GM18861 (cell line): ENCODE measurements at regions not wholly inside any gene's neighbourhood (a gene's known extent, or its start where the extent isn't known, plus 50 kb on each side); places are given as distances from the start of the nearest gene placed in this dataset.

Experiments used
- ATAC-seq: cut with Tn5 transposase; IDR thresholded peaks from one replicate; pipeline ENCODE4 v1.9.1; 2021; ENCODE audit not compliant: unreplicated experiment

DNA sequence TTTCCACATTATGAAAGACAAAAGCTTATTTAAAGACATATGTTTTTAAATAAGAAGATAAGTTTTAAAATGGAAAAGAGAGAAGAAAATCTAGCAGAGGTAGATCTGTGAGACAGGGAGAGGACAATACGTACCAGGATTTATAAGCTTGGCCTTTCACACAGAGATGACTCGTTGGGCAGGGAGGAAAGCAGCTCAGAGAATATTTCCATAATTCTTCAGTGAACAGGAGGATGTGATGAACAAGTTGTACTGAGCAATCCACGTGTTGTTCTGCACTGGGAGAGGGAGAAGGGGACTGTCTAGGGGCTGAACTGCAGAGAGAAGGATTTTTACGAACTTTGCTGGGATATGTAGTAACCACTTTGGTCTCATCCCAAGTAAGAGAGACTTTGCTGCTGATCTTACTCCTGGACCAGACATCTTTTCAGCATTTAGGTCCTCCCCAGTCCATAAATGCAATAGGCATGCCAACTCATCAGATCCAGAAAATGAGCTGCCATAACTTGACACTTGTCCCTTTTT is 162.5 kb upstream of the SETBP1 start:
- no peak for ATAC-seq

DNA sequence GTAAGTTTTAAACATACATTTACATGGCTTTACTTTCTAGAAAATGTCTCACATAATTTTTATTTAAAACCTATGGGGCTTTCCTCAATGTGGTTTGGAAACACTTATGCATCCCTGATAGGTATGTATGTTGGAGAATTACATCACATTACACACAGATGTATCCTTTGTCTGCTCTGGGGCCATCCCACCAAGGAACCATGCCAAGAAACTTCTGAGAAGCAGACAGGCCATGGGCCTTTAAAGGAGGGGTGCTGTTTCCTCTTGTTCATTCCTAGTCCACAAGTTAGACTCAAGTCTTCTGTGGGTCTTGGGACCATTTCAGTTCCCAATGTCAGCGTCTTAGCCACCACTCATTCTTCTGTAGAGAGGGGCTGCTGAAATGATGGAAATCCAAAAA is 162.0 kb upstream of the SETBP1 start:
- ATAC-seq = no peak

GRCh38 chr18:44520981-44521667 is 159.6 kb upstream of the SETBP1 start:
- ATAC-seq = no peak

GRCh38 chr18:44521668-44522022 is 159.0 kb upstream of the SETBP1 start:
- no peak for ATAC-seq

DNA sequence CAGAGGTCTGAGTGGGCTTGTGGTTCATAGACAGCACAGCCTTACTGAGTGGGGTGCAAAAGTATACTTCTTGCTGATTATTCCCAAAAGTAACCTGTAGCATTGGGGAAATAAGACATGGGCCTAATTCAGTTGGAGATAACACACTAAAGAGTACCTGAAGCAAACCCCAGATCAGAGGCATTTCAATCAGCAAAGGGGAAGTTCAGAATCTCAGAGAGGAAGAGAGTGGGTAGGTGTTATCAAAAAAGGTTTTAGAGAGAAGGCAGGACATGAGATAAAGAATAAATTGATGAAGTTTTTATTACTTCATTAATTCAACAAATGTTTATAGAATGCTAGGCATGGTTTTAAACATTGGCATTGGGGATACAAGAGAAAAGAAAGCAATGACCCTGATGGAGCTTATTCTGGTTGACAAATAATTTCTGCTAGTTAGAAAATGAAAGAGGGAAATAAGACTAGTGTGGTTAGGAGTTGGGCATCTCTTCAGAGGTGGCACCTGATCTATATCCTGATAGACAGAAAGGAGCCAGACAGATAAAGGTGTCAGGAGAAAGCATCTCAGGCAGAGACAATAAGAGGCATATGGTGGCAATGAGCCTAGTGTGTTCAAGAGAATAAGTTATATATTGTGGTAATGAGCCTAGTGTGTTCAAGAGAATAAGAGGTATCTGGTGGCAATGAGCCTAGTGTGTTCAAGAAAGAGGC is 153.8 kb upstream of the SETBP1 start:
- no peak for ATAC-seq

GRCh38 chr18:44533071-44533470 is 147.6 kb upstream of the SETBP1 start:
- ATAC-seq = no peak

- ATAC-seq = no peak
These were observed 144.6 kb upstream of the SETBP1 start for GRCh38 chr18:44536046-44536445.

- no peak for ATAC-seq
These were observed 144.1 kb upstream of the SETBP1 start for GRCh38 chr18:44536619-44537018.

DNA sequence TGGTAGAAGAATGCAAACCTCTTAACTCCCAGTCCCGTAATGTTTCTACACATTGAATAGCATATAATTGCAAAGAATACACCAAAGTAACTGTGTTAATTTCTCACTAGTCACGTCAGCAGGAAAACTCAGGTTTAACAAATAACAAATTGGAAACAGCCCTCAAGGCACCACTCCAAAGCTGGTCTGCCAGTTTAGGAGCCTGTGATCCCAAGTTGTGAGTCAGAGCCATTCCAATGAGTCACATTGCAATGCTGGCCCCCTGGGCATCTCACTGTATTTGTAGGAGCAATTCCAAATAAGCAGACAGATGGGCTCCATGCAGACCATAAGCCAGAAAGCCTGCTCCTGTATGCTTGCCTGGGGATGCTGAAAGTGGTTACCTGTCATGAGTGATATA is 143.2 kb upstream of the SETBP1 start:
- no peak for ATAC-seq

GRCh38 chr18:44539926-44540325 is 140.8 kb upstream of the SETBP1 start:
- ATAC-seq = no peak

- no peak for ATAC-seq
These were observed 139.5 kb upstream of the SETBP1 start for GRCh38 chr18:44541159-44541558.

- ATAC-seq = no peak
These were observed 138.9 kb upstream of the SETBP1 start for GRCh38 chr18:44541781-44542180.

- ATAC-seq = no peak
These were observed 137.3 kb upstream of the SETBP1 start for GRCh38 chr18:44543387-44543786.

DNA sequence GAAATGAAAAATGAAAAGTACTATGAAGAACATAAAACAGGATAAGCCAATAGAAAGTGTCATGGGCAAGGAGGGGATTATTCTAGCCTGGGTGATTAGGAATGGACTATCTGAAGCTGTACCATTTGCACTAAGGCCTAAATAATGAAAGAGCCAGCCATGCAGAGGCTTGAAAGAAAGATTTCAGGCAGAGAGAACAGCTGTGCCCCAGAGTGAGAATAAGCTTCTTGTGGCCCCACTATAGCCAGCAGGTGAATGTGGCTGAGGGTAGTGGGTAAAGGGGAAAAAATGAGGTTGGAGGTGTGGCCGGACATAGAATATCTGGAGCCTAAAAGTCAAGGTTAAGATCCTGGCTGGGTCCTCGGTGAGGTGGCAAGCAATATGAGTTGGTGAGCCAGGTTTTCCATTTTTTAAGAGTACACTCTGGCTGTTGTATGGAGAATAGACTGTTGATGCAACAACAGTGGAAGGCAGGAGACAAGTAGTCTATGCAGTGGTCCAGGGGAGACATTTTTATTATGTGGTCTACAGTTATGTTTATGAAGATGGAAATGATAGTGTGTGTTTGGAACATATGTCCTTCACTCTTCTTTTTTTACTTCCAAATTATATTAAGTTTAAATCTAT is 135.2 kb upstream of the SETBP1 start:
- no peak for ATAC-seq

DNA sequence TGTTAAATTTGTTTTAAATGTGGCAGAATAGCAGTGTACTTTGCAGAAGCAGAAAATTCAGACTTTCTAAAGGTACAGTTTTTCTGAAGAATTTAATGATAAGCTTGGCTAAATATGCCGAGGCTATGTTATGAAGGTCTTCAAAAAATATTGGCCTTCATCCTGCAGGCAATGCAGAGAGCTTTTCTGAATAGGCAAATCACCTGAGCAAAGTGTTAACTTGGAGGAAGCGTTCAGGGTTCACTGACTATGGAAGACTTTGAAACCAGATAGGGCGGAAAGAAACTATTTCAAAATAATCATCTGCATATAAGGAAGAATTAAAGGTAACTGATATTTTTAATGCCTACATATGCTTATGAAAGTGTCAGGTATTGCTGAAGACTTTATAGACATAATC is 133.7 kb upstream of the SETBP1 start:
- no peak for ATAC-seq

- ATAC-seq = no peak
These were observed 132.1 kb upstream of the SETBP1 start for GRCh38 chr18:44548291-44549221.

- ATAC-seq = no peak
These were observed 128.0 kb upstream of the SETBP1 start for GRCh38 chr18:44552706-44553105.

DNA sequence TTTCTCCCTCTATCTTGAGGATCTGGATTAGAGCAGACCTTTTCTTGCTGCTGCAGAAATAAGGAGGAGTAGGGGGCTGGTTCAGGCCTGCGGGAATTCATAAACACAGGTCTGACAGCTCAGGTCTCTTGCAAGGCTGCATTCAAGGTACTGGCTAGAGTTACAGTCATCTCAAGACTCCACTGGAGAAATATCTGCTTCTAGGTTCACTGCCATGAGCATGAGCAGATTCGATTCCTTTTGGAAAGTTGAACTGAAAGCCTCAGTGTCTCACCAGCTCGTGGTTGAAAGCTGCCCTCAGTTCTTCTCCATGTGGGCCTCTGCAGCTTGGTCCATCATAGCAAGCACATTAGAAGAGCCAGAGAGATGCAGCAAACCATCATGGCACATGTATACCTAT is 124.4 kb upstream of the SETBP1 start:
- ATAC-seq = no peak

DNA sequence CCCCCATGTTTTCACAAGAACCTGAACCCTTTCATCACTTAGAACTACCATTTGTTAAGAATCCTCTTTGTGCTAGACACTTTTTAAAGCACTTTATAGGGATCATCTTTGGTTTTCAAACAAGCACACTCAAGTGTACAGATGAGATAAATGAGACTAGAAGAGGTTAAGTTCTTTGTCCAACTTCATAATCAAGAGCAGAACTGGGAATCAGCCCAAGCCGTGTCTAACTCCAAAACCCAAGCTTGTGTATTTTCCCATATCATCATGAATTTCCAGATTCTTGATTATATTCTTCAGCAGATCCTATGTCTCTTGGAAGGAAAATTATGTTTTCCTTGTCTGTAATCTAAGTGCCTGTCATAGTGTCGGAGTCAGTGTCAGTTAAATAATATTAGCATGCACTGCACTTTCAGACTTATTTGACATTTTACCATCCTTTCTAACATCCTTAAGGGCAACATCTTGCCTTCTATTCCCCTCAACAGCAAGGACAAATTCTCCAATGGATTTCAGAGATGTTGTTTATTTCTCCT is 123.0 kb upstream of the SETBP1 start:
- ATAC-seq = no peak

DNA sequence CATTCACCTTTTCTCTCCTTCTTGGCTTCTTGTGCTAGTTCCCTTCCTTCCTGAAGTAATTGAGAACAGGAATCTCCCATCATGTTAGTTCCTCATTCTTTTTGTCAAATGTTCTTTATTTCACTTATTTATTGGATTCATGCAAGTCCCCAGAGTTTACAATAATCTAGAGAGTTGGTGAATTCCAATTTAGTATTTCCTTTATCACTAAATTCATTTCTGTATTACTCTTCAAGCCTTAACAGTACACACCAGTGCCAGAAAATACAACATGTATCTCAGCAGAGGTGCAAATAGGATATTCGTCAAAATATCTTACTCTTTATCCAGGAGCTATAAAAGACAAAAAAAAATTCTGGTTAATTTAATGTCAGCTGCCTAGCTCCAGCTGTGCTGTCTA is 121.9 kb upstream of the SETBP1 start:
- ATAC-seq = no peak

- no peak for ATAC-seq
These were observed 117.7 kb upstream of the SETBP1 start for GRCh38 chr18:44562986-44563385.
